ENCODE measurements at regions not wholly inside any gene's neighbourhood (a gene's known extent, or its start where the extent isn't known, plus 50 kb on each side); places are given as distances from the start of the nearest gene placed in this dataset.

DNA sequence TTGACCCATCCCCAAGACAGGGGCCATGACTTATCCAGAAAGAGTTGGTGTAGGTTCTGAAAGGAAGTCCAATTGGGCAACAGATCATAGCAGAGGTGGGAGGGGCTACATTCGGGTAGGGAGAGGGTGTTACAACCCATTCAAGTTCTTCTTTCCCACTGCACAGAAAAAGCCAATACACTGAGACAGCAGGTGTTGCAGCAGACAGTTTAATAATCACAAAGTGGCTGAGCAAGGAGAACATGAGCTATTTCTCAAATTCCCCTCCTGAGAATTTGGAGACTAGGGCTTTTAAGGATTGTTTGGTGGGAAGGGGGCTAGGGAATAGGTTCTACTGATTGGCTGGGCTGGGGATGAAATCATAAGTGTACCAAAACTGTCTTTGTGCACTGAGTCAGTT is 328.4 kb upstream of the POU3F1 start:
- TF ChIP-seq, protein P1, sequence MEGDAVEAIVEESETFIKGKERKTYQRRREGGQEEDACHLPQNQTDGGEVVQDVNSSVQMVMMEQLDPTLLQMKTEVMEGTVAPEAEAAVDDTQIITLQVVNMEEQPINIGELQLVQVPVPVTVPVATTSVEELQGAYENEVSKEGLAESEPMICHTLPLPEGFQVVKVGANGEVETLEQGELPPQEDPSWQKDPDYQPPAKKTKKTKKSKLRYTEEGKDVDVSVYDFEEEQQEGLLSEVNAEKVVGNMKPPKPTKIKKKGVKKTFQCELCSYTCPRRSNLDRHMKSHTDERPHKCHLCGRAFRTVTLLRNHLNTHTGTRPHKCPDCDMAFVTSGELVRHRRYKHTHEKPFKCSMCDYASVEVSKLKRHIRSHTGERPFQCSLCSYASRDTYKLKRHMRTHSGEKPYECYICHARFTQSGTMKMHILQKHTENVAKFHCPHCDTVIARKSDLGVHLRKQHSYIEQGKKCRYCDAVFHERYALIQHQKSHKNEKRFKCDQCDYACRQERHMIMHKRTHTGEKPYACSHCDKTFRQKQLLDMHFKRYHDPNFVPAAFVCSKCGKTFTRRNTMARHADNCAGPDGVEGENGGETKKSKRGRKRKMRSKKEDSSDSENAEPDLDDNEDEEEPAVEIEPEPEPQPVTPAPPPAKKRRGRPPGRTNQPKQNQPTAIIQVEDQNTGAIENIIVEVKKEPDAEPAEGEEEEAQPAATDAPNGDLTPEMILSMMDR (IDR thresholded peaks at IDR 0.05; ENCODE audit: poor library complexity, severe bottlenecking), result no peak
- no peak for TF ChIP-seq SMC3 (conservative IDR thresholded peaks at IDR 0.05; ENCODE audit: poor library complexity)
- TF ChIP-seq POLR2AphosphoS5 (IDR thresholded peaks at IDR 0.05), result no peak

Measured in neural cell (in vitro differentiated cells).